ENCODE measurements at regions not wholly inside any gene's neighbourhood (a gene's known extent, or its start where the extent isn't known, plus 50 kb on each side); places are given as distances from the start of the nearest gene placed in this dataset.
"Not testable (repeated sequence)": the region's sequence is repeated elsewhere in the genome, so short reads cannot be mapped to it uniquely, and the experiment has no call there.

DNA sequence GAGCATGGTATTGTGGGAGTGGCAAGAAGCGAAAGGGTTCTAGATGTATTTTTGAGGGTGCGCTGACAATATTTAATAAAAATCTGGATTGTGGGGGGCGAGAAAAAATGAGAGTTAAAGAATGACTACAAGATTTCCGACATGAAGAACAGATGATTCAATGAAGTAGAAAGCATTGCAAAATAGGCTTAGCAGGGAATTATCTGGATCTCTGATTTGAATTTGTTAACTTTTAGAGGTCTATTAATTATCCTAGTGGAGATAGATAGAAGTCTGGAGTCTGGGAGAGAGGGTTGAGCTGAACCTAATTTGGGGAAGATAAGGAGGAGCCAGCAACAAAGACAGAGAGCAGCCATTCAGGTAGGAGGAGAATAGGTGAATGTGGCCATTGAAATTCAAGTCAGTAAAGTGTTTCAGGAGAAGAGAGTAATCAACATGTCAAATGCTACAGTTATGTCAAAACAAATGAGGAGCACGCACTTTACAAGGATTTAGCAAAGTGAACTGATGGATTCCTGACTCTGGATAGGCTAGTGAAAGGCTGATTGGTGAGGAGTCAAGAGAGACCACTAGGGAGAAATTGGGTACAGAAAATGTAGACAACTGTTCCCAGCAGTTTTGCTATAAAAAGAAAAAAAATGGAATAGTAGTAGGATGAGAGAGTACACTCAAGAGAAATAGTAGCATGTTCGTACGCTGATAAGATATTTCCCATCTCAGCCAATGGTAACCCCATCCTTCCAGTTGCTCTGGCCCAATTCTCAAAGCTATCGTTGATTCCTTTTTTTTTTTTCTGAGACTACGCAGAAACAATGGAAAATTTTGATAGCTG, 393.2 kb upstream of the CXADR start:
- intact Hi-C loops (cut with DNase I; ENCODE audit: low total_unique reads) = no loop called here
- 71 to 86% (median 76%) methylated on average over 9 of the region's 9 CpGs for WGBS, 5 donors

DNA sequence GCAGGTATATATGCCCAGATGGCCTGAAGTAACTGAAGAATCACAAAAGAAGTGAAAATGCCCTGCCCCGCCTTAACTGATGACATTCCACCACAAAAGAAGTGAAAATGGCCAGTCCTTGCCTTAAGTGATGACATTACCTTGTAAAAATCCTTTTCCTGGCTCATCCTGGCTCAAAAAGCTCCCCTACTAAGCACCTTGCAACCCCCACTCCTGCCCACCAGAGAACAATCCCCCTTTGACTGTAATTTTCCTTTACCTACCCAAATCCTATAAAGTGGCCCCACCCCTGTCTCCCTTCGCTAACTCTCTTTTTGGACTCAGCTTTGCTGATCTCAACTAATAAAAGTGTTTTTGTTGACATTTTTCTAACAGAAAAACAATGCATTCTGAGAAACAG, 385.4 kb upstream of the CXADR start:
- intact Hi-C loops (cut with DNase I; ENCODE audit: low total_unique reads); H3K4me3 ChIP-seq; DNase-seq; H3K36me3 ChIP-seq; H3K27me3 ChIP-seq (replicated peaks in 1 of 7); H3K4me1 ChIP-seq; H3K27ac ChIP-seq: not testable (repeated sequence)
- WGBS, 5 donors = 39 to 73% (median 53%) methylated on average over 1 to 2 of the region's 2 CpGs
- H3K9me3 ChIP-seq = peaks cover 0 to 20% (median 0%) of the 10 kb centered on the region in 8 donors

More for the DNA sequence above, 393.2 kb upstream of the CXADR start:
- no peak for DNase-seq
- H3K27ac ChIP-seq = no peak overlapping the region
- H3K9me3 ChIP-seq = peaks cover 0 to 4% (median 0%) of the 10 kb centered on the region in 8 donors
- H3K4me1 ChIP-seq = no peaks in the 10 kb centered on the region
- H3K36me3 ChIP-seq = no peaks in the 10 kb centered on the region
- H3K4me3 ChIP-seq = no peak overlapping the region
- TF ChIP-seq, protein P1, sequence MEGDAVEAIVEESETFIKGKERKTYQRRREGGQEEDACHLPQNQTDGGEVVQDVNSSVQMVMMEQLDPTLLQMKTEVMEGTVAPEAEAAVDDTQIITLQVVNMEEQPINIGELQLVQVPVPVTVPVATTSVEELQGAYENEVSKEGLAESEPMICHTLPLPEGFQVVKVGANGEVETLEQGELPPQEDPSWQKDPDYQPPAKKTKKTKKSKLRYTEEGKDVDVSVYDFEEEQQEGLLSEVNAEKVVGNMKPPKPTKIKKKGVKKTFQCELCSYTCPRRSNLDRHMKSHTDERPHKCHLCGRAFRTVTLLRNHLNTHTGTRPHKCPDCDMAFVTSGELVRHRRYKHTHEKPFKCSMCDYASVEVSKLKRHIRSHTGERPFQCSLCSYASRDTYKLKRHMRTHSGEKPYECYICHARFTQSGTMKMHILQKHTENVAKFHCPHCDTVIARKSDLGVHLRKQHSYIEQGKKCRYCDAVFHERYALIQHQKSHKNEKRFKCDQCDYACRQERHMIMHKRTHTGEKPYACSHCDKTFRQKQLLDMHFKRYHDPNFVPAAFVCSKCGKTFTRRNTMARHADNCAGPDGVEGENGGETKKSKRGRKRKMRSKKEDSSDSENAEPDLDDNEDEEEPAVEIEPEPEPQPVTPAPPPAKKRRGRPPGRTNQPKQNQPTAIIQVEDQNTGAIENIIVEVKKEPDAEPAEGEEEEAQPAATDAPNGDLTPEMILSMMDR (IDR thresholded peaks at IDR 0.05 in 8 of 11, conservative IDR thresholded peaks at IDR 0.05 in 3 of 11) = no peak
- TF ChIP-seq POLR2A (IDR thresholded peaks at IDR 0.05) = no peak
- no peak for TF ChIP-seq POLR2AphosphoS5 (IDR thresholded peaks at IDR 0.05)
- H3K27me3 ChIP-seq (replicated peaks in 1 of 7) = no peaks in the 10 kb centered on the region

DNA sequence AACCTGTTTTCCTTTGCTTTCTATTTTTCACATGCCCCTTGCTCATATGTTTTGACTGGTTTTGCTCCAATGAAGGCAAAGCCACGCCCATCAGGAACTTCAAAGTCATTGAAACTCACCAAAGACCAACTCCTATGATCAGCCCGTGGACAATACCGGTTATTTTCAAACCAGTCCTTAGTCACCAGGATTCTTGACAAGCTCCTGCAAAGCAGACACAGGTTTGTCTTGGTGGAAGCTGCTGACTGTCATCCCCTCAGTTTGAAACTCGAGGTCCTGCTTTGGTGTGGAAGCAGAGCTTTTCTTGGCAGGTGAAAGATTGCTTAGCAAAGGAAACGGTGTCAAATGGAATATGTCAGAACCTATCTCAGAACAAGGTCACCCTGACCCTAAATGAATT, 384.7 kb upstream of the CXADR start:
- Histone ChIP-seq H3K4me3 (no peak overlapping the region), H3K27me3 (replicated peaks in 1 of 7) (no peaks in the 10 kb centered on the region), H3K36me3 (no peaks in the 10 kb centered on the region), H3K9me3 (peaks cover 0 to 27% (median 2%) of the 10 kb centered on the region in 8 donors), H3K4me1 (no peaks in the 10 kb centered on the region), H3K27ac (no peak overlapping the region)
- DNase-seq = no peak
- intact Hi-C loops (cut with DNase I; ENCODE audit: low total_unique reads) = no loop called here
- TF ChIP-seq POLR2A (IDR thresholded peaks at IDR 0.05) (no peak), POLR2AphosphoS5 (IDR thresholded peaks at IDR 0.05) (no peak)
- TF ChIP-seq, protein P1 (IDR thresholded peaks at IDR 0.05 in 8 of 11, conservative IDR thresholded peaks at IDR 0.05 in 3 of 11) = no peak
- 61 to 68% (median 63%) methylated on average over 5 of the region's 5 CpGs for WGBS, 5 donors

DNA sequence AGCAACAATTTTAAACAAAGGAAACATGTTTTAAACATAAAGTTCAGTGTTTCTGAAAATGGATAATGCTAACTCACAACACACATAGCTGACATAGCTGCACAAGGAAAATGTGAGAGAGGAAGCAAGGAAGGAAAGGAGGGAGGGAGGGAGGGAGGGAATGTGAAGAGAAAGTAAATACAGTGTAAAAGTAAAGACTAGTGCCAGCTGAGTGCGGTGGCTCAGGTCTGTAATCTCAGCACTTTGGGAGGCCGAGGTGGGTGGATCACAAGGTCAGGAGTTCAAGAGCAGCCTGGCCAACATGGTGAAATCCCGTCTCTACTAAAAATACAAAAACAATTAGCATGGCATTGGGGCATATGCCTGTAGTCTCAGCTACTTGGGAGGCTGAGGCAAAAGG, 373.7 kb upstream of the CXADR start:
- 36 to 69% (median 55%) methylated on average over 3 of the region's 3 CpGs for WGBS, 5 donors
- H3K4me3 ChIP-seq = peak overlapping the region in 3 of 8 donors; percentile 10 to 56 (median 11)
- DNase-seq; H3K4me1 ChIP-seq; H3K36me3 ChIP-seq; intact Hi-C loops (cut with DNase I; ENCODE audit: low total_unique reads); H3K27me3 ChIP-seq (replicated peaks in 1 of 7); H3K27ac ChIP-seq: not testable (repeated sequence)
- peaks cover 0 to 15% (median 0%) of the 10 kb centered on the region in 8 donors for H3K9me3 ChIP-seq

DNA sequence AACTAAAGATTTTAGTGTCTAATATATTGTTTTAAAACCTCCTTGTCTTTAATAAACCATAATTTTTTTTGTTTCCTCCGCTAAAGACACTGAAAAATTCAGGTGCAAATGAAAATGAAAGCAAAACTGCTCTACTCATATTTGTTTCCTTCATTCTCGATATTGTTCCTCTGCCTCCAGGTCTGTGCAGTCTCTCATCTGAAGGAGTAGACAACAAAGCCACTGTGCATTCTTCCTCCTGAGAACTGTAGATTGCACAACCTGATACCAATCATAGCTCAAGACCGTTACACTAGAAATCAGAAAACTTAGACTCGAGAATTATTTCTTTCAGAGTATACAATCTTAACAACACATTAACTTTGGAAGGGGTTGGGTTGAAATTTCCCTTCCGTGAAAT, 373.1 kb upstream of the CXADR start:
- WGBS, 5 donors = 54 to 72% (median 60%) methylated on average over 5 of the region's 5 CpGs

More for the DNA sequence above, 373.1 kb upstream of the CXADR start:
- H3K27me3 ChIP-seq (replicated peaks in 1 of 7) = no peaks in the 10 kb centered on the region
- intact Hi-C loops (cut with DNase I; ENCODE audit: low total_unique reads) = no loop called here
- TF ChIP-seq POLR2A (IDR thresholded peaks at IDR 0.05) = no peak
- TF ChIP-seq, protein P1 (IDR thresholded peaks at IDR 0.05 in 8 of 11, conservative IDR thresholded peaks at IDR 0.05 in 3 of 11) = no peak
- TF ChIP-seq POLR2AphosphoS5 (IDR thresholded peaks at IDR 0.05) = no peak
- H3K9me3 ChIP-seq = peaks cover 0 to 9% (median 0%) of the 10 kb centered on the region in 8 donors
- H3K27ac ChIP-seq = no peak overlapping the region
- peak overlapping the region in 3 of 8 donors; percentile 10 to 56 (median 11) for H3K4me3 ChIP-seq
- no peaks in the 10 kb centered on the region for H3K36me3 ChIP-seq
- no peaks in the 10 kb centered on the region for H3K4me1 ChIP-seq
- no peak for DNase-seq

All from spleen (tissue), 11 donors.